KG1 (cell line): ENCODE measurements at regions not wholly inside any gene's neighbourhood (a gene's known extent, or its start where the extent isn't known, plus 50 kb on each side); places are given as distances from the start of the nearest gene placed in this dataset.

Experiments used
- DNase-seq: peaks from one replicate; lab custom pipeline; 2025; lab: John Stamatoyannopoulos, UW

DNA sequence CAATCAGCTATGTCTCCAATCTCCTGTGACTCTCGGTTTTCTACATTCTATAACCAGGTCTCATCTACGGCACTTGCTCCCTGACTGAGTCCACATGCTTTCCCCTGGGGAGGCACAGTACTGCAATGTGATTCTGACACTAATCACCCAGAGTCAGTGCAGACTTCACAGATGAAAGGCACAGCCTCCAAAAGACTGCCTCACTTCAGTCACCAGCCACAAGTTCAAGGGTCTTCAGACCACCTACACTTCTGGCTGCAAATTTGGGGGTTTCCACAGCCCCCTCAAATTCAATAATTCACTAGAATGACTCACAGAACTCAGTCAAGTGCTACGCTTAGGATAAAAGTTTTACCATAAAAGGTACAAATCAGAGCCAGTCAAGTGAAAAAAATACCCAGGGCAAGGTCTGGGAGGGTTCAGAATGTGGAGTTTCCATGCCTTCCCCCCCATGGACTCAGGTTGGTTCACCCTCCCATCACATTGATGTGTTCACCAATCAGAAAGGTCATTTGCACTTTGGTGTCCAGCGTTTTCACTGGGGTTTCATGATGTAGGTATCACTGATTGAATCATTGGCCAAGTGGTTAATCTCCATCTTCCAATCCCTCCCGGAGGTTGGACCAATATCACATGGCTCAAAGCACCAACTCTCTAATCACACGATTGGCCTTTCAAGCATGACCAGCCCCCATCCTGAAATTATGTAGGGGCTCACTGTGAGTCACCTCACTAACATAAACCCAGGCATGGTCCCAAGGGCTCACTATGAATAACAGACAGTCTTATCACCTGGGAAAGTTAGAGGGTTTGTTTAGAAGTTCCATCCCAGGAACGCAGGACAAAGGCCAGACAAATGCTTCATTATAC lies 182.9 kb upstream of the CAMK1G start:
- no peak for DNase-seq

GRCh38 chr1:209402697-209403096 lies 180.8 kb upstream of the CAMK1G start:
- no peak for DNase-seq

DNA sequence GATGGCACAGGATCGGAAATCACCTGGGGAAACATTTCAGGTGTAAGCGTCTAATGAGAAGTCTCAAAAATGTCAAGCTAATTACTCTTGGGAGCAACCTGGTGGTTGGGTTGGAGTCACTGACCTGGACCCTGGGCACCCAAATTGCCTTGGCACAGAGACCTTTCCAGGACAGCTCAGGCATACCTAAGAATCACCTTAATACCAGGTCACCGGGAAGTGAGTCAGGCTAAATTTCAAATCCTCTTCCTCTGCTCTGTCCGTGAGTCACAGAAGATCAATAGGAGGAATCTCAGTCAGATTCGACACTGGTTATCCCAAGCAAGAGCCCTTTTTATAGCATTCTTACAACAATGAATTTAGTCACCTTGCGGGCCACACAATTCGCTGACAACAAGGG lies 179.6 kb upstream of the CAMK1G start:
- DNase-seq, result no peak

GRCh38 chr1:209404577-209404976 lies 178.9 kb upstream of the CAMK1G start:
- DNase-seq, result no peak

DNA sequence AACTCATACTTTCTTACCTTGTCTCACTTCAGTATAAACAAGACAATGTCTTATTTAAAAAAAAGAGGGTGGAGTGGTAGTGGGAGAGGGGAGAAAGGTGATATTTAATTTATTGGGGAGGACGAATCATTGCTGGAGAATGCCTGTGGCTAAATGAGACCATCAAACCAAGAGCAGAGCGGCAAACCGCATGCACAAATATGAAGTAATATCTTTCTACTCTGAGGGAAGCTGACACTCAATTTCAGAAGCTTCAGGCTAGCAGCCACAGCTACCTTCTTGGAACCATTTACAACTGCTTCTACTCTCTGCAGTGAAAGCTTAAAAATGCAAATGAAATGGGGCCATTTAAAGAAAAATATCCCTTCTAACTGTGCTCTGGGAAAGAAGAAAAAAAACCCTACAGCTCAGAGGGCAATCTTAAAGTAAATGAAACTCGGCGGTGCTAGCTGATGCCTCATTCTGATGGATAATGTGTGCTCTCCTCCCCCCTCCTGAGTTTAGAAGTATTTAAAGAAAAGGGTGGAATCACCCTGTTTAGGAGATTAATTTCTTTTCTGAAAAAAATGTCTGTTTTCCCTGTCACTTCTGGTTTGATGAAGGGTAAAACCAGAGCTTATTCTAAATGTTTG lies 178.2 kb upstream of the CAMK1G start:
- DNase-seq, result no peak

DNA sequence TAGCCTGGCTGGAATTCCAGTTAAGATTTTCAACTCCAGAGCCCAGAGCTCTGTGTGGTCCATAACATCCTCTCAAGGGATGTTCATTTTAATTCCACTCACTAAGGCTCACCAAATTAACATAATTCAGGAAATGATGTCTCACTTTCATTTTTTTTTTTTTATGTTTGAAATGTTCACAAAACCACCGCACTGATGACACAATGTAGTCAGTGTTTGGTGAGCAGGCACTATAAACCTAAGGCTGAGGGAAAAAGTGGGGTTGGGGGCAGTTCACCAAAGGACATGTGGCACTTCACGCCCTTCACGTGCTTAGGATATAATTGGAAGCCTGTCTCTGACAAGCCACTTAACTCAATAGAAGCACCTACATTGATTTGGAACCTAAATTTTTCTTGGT lies 177.3 kb upstream of the CAMK1G start:
- no peak for DNase-seq

GRCh38 chr1:209406595-209406994 lies 176.9 kb upstream of the CAMK1G start:
- no peak for DNase-seq

DNA sequence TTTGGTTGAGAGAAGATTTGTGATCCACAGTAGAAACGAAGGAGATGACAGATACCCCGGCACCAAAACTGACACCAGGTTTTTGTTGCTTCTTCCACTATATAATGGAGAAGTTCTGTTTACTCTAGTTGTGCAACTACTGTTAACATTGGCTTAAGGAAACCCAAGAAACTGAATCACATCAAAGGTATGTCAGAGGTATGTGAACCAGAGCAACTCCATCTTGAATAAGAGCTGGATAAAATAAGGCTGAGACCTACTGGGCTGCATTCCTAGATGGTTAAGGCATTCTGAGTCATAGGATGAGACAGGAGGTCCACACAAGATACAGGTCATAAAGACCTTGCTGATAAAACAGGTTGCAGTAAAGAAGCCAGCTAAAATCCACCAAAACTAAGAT lies 173.7 kb upstream of the CAMK1G start:
- no peak for DNase-seq

- no peak for DNase-seq
Observed at GRCh38 chr1:209411491-209411929, 172.0 kb upstream of the CAMK1G start.

- DNase-seq, result no peak
Observed at GRCh38 chr1:209412036-209412435, 171.5 kb upstream of the CAMK1G start.

DNA sequence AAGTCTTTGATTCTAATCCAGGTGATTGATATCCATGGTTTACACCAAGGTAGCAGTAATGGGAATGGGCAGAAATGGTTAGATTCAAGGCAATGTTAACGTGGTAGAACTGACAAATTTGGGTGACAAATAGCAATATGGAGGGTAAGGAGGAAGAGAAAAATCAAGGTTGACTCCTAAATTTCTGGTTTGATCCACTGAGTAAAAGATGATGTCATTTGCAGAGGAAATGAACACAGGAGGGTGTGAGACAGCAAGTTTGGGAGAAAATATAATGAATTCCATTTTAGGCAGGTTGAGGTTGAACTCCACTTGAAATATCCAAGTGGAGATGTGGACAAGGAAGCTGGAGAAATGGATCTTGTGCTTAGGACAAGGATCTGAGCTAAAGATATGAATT lies 170.9 kb upstream of the CAMK1G start:
- no peak for DNase-seq

- DNase-seq, result no peak
Observed at GRCh38 chr1:209413062-209413461, 170.5 kb upstream of the CAMK1G start.

GRCh38 chr1:209414803-209415329 lies 168.6 kb upstream of the CAMK1G start:
- DNase-seq, result no peak

- DNase-seq, result no peak
Observed at GRCh38 chr1:209416039-209416438, 167.5 kb upstream of the CAMK1G start.

DNA sequence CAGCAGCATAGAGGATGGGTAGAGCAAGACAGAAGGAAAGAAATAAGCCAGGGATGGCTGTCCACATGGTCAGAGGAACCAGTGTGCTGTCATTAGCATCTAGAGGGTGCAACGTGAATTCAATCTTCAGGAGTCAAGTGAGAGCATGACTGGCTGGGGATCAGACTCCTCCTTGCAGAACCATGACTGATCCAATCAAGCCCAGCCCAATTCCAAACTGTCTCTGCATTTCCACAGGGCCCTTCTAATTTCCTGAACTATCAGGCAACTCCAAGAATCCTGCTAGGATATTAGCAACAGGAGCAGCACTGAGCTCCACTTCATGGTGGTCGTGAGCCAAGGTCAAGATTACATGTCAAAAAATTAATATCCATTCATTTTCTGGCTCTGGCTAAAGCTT lies 166.8 kb upstream of the CAMK1G start:
- DNase-seq, result no peak

DNA sequence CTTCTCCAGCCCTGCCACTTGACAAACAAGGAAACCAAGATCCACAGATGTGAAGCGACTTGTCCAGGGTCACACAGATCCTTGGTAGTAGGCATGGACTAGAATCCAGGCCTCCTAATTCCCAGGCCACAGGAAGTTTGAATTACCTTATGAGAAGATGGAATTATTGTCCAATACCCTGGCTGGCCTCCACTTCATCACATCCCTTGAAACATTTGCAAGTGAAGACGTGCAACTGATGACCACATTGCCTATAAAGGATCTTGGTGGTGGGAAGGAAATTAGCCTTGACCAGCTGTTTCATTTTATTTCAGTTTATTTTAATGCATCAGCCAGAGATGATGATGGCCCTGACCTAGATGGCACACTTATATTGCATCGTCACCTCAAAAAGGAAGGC lies 165.8 kb upstream of the CAMK1G start:
- DNase-seq, result no peak

- DNase-seq, result no peak
Observed at GRCh38 chr1:209420276-209420675, 163.2 kb upstream of the CAMK1G start.

- DNase-seq, result no peak
Observed at GRCh38 chr1:209421186-209421585, 162.3 kb upstream of the CAMK1G start.

GRCh38 chr1:209421978-209422680 lies 161.4 kb upstream of the CAMK1G start:
- DNase-seq, result no peak

GRCh38 chr1:209425959-209426358 lies 157.6 kb upstream of the CAMK1G start:
- no peak for DNase-seq

DNA sequence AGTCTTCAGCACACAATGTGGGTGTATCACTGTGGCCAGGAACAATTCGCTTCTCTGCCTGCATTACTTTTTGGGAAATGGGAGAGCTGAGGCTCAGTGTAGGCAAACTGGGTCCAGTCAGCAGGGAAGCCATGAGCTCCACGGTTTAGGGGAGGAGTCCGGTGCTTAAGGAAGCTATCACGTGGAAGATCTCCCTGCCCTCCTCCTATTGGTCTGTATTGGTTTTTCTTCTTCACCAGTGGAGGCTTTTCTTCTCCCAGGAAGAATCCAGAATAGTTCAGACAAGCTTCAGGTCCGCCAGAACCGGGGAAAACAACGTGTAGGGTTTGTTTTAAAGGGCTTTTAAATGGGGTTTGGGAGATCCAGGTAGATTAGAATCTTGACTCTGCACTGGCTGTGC lies 156.2 kb upstream of the CAMK1G start:
- no peak for DNase-seq

DNA sequence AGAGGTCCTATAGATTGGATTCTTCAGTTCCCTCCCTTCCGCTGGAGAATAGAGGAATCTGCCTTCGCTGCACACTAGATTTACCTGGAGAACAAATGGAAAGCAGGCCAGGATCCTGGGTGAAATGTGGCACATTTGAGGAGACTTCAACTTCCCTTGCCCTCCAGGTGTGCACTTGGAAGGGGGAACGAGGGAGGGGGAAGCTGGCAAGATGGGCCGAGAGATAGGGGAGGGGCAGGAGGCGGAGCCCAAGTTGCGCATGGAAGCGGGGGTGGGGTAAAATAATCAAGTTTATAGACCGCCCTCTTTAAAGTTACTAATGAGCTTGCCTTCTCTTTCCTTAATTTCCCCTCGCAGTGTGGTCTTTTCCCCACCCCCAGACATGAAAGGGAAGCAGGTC lies 155.7 kb upstream of the CAMK1G start:
- no peak for DNase-seq
